Activated CD4-positive, alpha-beta T cell treated with anti-CD3 and anti-CD28 coated beads for 36 hours (primary cell): ENCODE measurements at regions not wholly inside any gene's neighbourhood (a gene's known extent, or its start where the extent isn't known, plus 50 kb on each side); places are given as distances from the start of the nearest gene placed in this dataset.
"Not testable (repeated sequence)": the region's sequence is repeated elsewhere in the genome, so short reads cannot be mapped to it uniquely, and the experiment has no call there.

Experiments used
- ATAC-seq: fragments of 200-7000 bp; cut with Tn5 transposase; one replicate; pipeline ENCODE4 v1.10.0; 2021; ENCODE audit warnings: mild to moderate bottlenecking, moderate library complexity
- CTCF ChIA-PET: fragments of 350-600 bp; sonication (Branson Sonifier 250); formaldehyde crosslinking; loops from one replicate; lab custom pipeline; 2021; ENCODE audit warnings: antibody characterized with exemption; lab: Charles Lee
- POLR2A ChIA-PET: fragments of 350-600 bp; sonication (Branson Sonifier 250); formaldehyde crosslinking; loops from one replicate; lab custom pipeline; 2021; ENCODE audit warnings: antibody characterized with exemption, inconsistent platforms; lab: Charles Lee
- DNase-seq: peaks from one replicate; pipeline ENCODE4 v3.0.0-alpha.2; 2020
- H3K27ac Mint-ChIP-seq: one replicate; pipeline ENCODE4 v1.8.0; 2021; ENCODE audit warnings: mixed read lengths
- H3K27me3 Mint-ChIP-seq: one replicate; pipeline ENCODE4 v1.8.0; 2021; ENCODE audit warnings: mixed read lengths
- H3K36me3 Mint-ChIP-seq: one replicate; pipeline ENCODE4 v1.8.0; 2021; ENCODE audit warnings: low read depth, mixed read lengths
- H3K4me1 Mint-ChIP-seq: one replicate; pipeline ENCODE4 v1.8.0; 2021; ENCODE audit warnings: mixed read lengths
- H3K4me3 Mint-ChIP-seq: one replicate; pipeline ENCODE4 v1.8.0; 2021; ENCODE audit warnings: mild to moderate bottlenecking, moderate library complexity, mixed read lengths
- H3K9me3 Mint-ChIP-seq: one replicate; pipeline ENCODE4 v1.8.0; 2021; ENCODE audit warnings: low read depth, mixed read lengths
- intact Hi-C, 2 experiments: fragments of 100-400 bp; cut with DNase I in 1 of 2; cut with micrococcal nuclease in 1 of 2; formaldehyde crosslinking; loops; one replicate each; pipeline versions ENCODE4 v1.14.2 to v1.15.1; 2022 to 2024; cut with DNase I, micrococcal nuclease

GRCh38 chr2:156254637-156255067, 77.9 kb downstream of the NR4A2 start:
- ATAC-seq, H3K27me3 Mint-ChIP-seq, H3K36me3 Mint-ChIP-seq, H3K4me1 Mint-ChIP-seq, H3K9me3 Mint-ChIP-seq, H3K27ac Mint-ChIP-seq, intact Hi-C loops, CTCF ChIA-PET, POLR2A ChIA-PET: not testable (repeated sequence)
- peak; percentile 5 for DNase-seq
- H3K4me3 Mint-ChIP-seq: peak overlapping the region; percentile 68

DNA sequence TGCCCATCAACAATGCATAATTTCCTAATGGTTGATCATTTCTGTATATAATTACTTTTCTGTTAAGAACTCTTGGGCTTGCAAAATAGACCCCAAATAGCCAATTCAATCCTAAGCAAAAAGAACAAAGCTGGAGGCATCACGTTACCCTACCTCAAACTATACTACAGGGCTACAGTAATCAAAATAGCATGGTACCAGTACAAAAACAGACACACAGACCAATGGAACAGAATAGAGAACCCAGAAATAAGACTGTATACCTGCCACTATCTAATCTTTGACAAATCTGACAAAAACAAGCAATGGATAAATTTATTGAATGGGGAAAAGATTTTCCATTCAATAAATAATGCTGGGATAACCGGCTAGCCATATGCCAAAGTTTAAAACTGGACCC, 78.8 kb downstream of the NR4A2 start:
- ChIA-PET POLR2A (no interaction called here), CTCF (no interaction called here)
- DNase-seq (no peak), ATAC-seq (no peak)
- intact Hi-C loops: no loop called here
- no peaks in the 10 kb centered on the region for H3K9me3 Mint-ChIP-seq
- H3K4me3 Mint-ChIP-seq: peak overlapping the region; percentile 68
- H3K27me3 Mint-ChIP-seq: peaks cover 4% of the 10 kb centered on the region
- H3K4me1 Mint-ChIP-seq: no peaks in the 10 kb centered on the region
- H3K36me3 Mint-ChIP-seq: no peaks in the 10 kb centered on the region
- no peak overlapping the region for H3K27ac Mint-ChIP-seq

DNA sequence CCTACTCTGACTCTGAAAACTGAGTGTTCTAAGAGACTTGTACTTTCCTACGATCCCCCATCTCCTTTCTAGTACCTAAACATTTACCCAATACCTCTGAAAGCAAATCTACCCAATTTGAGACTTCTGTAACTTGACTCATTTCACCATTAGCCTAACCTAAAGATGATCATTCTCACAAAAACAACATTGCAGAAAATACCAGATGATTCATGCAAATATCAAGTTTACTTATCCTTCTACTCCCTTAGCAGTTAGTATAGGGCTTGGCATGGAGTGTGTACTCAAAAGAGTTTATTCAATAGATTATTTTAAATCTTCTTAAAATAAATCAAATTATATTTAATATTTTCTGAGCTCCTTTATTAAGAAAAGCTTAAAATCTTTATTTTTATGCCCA, 89.6 kb downstream of the NR4A2 start:
- Mint-ChIP-seq H3K9me3 (no peaks in the 10 kb centered on the region), H3K4me1 (no peaks in the 10 kb centered on the region), H3K27me3 (peaks cover 6% of the 10 kb centered on the region), H3K27ac (no peak overlapping the region), H3K36me3 (no peaks in the 10 kb centered on the region), H3K4me3 (no peak overlapping the region)
- ChIA-PET CTCF (interaction anchor here (1.3 kb wide), 1 partner anchor 290 kb away, joined by 3 read pairs; no protein-coding TSS in a partner anchor), POLR2A (no interaction called here)
- intact Hi-C loops: no loop called here
- ATAC-seq: no peak
- no peak for DNase-seq

- intact Hi-C loops: no loop called here
- ATAC-seq: no peak
- H3K9me3 Mint-ChIP-seq: no peaks in the 10 kb centered on the region
- ChIA-PET CTCF (no interaction called here), POLR2A (no interaction called here)
- H3K27ac Mint-ChIP-seq: no peak overlapping the region
- no peak overlapping the region for H3K4me3 Mint-ChIP-seq
- no peaks in the 10 kb centered on the region for H3K36me3 Mint-ChIP-seq
- no peaks in the 10 kb centered on the region for H3K4me1 Mint-ChIP-seq
- peaks cover 3% of the 10 kb centered on the region for H3K27me3 Mint-ChIP-seq
- DNase-seq: no peak
These were observed 95.0 kb downstream of the NR4A2 start for GRCh38 chr2:156237558-156237957.

DNA sequence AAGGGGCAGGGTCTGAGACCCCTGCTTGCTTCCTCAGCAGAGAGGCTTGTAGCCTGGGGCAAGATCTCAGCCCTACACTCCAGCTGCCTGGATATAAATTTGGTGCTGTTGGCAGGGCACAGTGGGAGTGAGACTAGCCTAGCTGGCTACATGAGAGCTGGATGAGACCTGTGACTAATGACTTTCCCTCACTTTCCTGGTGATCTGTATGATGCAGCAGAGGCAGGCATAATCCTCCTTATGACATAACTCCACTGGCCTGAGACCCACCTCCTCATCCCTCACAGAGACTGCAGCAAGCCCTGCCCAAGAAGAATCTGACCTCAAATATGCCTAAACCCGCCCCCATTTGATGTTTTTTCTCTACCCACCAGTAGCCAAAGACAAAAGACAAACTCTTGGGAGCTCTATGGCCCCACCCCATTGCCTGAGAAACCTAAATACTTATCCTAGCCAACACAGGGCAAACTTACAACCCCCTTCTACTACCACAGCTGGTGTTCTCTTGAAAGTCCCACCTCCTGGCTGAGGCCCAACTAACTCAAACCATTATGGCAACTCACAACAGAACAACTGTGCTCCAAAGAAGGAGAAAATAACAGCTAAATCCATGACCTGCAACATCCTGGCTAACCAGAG, 102.7 kb downstream of the NR4A2 start:
- Mint-ChIP-seq H3K27ac (no peak overlapping the region), H3K9me3 (peaks cover 10% of the 10 kb centered on the region), H3K4me3 (no peak overlapping the region), H3K4me1 (no peaks in the 10 kb centered on the region), H3K36me3 (peaks cover 2% of the 10 kb centered on the region), H3K27me3 (peaks cover 6% of the 10 kb centered on the region)
- POLR2A ChIA-PET: no interaction called here
- intact Hi-C loops: no loop called here
- DNase-seq (no peak), ATAC-seq (no peak)
- CTCF ChIA-PET: interaction anchor here (0.7 kb wide), 1 partner anchor 360 kb away, joined by 3 read pairs; no protein-coding TSS in a partner anchor

GRCh38 chr2:156223328-156223727, 109.2 kb downstream of the NR4A2 start:
- POLR2A ChIA-PET, intact Hi-C loops, H3K4me1 Mint-ChIP-seq, H3K4me3 Mint-ChIP-seq, H3K27ac Mint-ChIP-seq, DNase-seq, ATAC-seq, H3K27me3 Mint-ChIP-seq: not testable (repeated sequence)
- peaks cover 37% of the 10 kb centered on the region for H3K9me3 Mint-ChIP-seq
- peaks cover 12% of the 10 kb centered on the region for H3K36me3 Mint-ChIP-seq
- CTCF ChIA-PET: interaction anchor here (1.5 kb wide), 1 partner anchor 12 kb away, joined by 3 read pairs; no protein-coding TSS in a partner anchor

GRCh38 chr2:156221703-156222102, 110.8 kb downstream of the NR4A2 start:
- peaks cover 37% of the 10 kb centered on the region for H3K9me3 Mint-ChIP-seq
- ATAC-seq (no peak), DNase-seq (no peak)
- no peak overlapping the region for H3K4me3 Mint-ChIP-seq
- H3K27ac Mint-ChIP-seq: no peak overlapping the region
- intact Hi-C loops: no loop called here
- POLR2A ChIA-PET: no interaction called here
- H3K4me1 Mint-ChIP-seq: no peaks in the 10 kb centered on the region
- H3K36me3 Mint-ChIP-seq: peaks cover 12% of the 10 kb centered on the region
- H3K27me3 Mint-ChIP-seq: peaks cover 6% of the 10 kb centered on the region
- CTCF ChIA-PET: interaction anchor here (0.7 kb wide), 1 partner anchor 106 kb away, joined by 3 read pairs; no protein-coding TSS in a partner anchor

GRCh38 chr2:156219491-156220100, 112.9 kb downstream of the NR4A2 start:
- Mint-ChIP-seq H3K4me3 (no peak overlapping the region), H3K4me1 (no peaks in the 10 kb centered on the region), H3K27ac (no peak overlapping the region), H3K27me3 (peaks cover 3% of the 10 kb centered on the region), H3K9me3 (peaks cover 33% of the 10 kb centered on the region), H3K36me3 (peaks cover 10% of the 10 kb centered on the region)
- intact Hi-C loops: no loop called here
- no peak for ATAC-seq
- no peak for DNase-seq
- ChIA-PET POLR2A (no interaction called here), CTCF (no interaction called here)

GRCh38 chr2:156215656-156216055, 116.9 kb downstream of the NR4A2 start:
- Mint-ChIP-seq H3K4me3 (no peak overlapping the region), H3K36me3 (no peaks in the 10 kb centered on the region), H3K4me1 (no peaks in the 10 kb centered on the region), H3K27me3 (peaks cover 8% of the 10 kb centered on the region), H3K27ac (no peak overlapping the region), H3K9me3 (peaks cover 4% of the 10 kb centered on the region)
- intact Hi-C loops: no loop called here
- no peak for DNase-seq
- POLR2A ChIA-PET: interaction anchor here (0.6 kb wide), 1 partner anchor 1022 kb away, joined by 3 read pairs; no protein-coding TSS in a partner anchor
- CTCF ChIA-PET: no interaction called here
- ATAC-seq: no peak

DNA sequence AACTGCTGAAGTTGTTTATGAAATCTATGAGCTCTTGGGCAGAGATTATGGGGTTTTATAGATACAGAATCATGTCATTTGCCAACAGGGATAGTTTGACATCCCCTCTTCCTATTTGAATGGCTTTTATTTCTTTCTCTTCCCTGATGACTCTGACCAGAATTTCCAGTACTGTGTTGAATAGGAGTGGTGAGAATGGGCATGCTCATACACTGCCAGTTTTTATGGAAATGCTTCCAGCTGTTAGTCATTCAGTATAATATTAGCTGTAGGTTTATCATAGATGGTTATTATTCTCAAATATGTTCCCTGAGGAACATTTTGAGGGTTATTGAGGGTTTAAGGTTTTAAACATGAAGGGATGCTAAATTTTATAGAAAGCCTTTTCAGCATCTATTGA, 121.2 kb downstream of the NR4A2 start:
- DNase-seq (no peak), ATAC-seq (no peak)
- Mint-ChIP-seq H3K4me3 (no peak overlapping the region), H3K27me3 (peaks cover 8% of the 10 kb centered on the region), H3K9me3 (no peaks in the 10 kb centered on the region), H3K4me1 (no peaks in the 10 kb centered on the region), H3K27ac (no peak overlapping the region), H3K36me3 (no peaks in the 10 kb centered on the region)
- POLR2A ChIA-PET: interaction anchor here (0.7 kb wide), 1 partner anchor 52 kb away, joined by 6 read pairs; no protein-coding TSS in a partner anchor
- CTCF ChIA-PET: interaction anchor here (0.9 to 1.5 kb wide), 2 partner anchors 11 to 18 kb away, joined by 3 read pairs; no protein-coding TSS in a partner anchor
- intact Hi-C loops: no loop called here

- Mint-ChIP-seq H3K4me3 (no peak overlapping the region), H3K9me3 (no peaks in the 10 kb centered on the region), H3K4me1 (no peaks in the 10 kb centered on the region), H3K27me3 (peaks cover 3% of the 10 kb centered on the region), H3K27ac (no peak overlapping the region), H3K36me3 (no peaks in the 10 kb centered on the region)
- CTCF ChIA-PET: interaction anchor here (1.1 kb wide), 1 partner anchor 10 kb away, joined by 3 read pairs; no protein-coding TSS in a partner anchor
- intact Hi-C loops: no loop called here
- DNase-seq: no peak
- no peak for ATAC-seq
- POLR2A ChIA-PET: no interaction called here
These were observed 126.2 kb downstream of the NR4A2 start for GRCh38 chr2:156206355-156206754.

DNA sequence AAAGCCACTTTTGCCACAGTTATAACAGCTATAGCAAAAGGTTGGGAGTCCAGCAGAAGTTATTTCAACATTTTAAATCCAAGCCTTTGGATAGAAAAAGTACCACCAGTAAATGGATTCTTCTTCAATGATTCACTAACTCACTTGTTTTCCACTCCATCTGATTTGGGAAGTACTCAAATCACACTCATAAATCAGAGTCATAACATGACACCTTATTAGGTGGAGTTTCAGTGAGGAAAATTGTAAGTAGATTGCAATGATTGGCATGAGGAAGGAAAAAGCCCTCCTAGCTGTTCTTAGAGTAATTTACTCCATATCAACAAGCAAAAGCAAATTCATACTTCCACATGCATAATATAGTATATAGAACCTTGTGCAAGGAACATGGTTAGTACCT, 132.9 kb downstream of the NR4A2 start:
- Mint-ChIP-seq H3K27me3 (peaks cover 8% of the 10 kb centered on the region), H3K4me1 (no peaks in the 10 kb centered on the region), H3K36me3 (no peaks in the 10 kb centered on the region), H3K27ac (no peak overlapping the region), H3K4me3 (no peak overlapping the region), H3K9me3 (no peaks in the 10 kb centered on the region)
- POLR2A ChIA-PET: no interaction called here
- DNase-seq (no peak), ATAC-seq (no peak)
- CTCF ChIA-PET: no interaction called here
- intact Hi-C loops: no loop called here
